Middle frontal gyrus (tissue), 1 donor: ENCODE measurements at regions not wholly inside any gene's neighbourhood (a gene's known extent, or its start where the extent isn't known, plus 50 kb on each side); places are given as distances from the start of the nearest gene placed in this dataset.

Source experiments
- DNase-seq: peaks from one replicate; pipeline ENCODE4 v3.0.0-alpha.2; 2015; ENCODE audit warnings: low spot score; ENCODE audit errors: extremely low spot score

DNA sequence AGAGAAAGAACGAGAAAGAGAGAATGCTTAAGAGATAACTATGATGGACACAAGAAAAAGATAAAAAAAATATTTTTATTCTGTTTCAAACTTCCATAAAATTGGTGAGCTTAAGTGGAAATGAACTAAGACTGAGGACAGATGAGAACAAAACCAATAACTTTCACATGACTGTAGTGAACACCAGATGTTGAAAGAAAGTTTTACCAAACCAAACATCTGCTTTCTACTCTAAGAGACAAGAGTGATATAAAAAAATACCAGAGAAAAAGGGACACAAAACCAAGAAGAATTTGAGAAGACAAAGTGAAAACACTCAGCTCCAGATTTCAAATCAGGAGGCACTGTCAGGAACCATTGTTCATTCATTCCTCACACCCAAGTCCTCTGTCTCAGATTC is 147.9 kb downstream of the IMPG2 start:
- DNase-seq: no peak

DNA sequence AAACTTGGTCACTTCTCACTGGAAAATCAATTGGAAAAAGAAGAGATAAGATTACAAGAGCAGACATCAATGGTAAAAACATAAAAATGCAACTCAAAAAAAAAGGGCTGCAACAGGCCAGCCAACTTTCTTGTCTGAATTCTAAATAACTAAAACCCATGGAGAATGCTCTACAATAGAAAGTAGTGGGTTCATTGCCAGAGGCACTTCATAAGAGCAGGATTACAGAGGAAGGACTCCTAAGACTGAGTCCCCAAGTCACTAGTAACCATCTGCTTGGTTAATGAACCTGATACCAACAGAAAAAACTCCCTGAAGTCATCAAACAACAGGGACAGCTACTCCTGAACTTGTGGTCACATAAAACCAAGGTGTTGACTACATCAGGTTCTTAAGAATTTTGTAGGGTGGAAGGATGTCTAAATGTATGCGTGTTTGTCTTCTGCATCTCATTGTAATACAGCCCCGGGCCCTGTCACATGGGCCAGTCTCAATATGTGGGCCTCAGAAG is 148.6 kb downstream of the IMPG2 start:
- DNase-seq: no peak

DNA sequence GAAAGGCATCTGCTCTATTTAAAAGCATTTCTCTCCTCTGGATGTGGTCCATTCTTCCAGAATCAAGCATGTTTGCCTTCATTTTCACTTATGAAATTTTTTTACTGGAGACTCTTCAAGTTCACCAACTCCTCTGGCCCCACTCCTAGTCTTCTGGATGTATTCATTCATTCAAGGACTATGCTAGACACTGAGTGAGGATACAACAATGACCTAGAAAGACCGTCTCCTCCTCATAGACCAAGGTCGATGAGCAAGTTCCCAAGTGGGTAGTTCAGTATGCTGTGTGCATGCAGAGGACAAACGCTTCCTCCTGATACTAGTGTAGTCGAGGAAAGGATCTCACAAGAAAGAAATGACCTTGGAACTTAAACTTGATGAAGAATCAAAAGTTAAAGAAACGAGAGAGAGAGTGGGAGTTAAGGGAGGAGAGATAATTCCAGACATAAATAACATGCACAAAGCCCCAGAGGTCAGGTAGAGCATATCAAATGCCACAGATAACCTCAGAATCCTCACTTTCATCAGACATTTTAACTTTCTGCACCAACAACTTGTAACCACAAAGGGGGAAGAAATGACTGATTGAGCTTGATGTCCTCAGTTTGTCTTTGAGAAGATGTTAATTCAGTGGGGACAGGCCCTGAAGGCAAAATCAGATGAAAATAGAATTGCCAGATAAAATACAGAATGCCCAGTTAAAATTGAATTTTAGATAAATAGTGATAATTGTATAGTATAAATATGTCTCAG is 149.4 kb downstream of the IMPG2 start:
- DNase-seq: no peak

DNA sequence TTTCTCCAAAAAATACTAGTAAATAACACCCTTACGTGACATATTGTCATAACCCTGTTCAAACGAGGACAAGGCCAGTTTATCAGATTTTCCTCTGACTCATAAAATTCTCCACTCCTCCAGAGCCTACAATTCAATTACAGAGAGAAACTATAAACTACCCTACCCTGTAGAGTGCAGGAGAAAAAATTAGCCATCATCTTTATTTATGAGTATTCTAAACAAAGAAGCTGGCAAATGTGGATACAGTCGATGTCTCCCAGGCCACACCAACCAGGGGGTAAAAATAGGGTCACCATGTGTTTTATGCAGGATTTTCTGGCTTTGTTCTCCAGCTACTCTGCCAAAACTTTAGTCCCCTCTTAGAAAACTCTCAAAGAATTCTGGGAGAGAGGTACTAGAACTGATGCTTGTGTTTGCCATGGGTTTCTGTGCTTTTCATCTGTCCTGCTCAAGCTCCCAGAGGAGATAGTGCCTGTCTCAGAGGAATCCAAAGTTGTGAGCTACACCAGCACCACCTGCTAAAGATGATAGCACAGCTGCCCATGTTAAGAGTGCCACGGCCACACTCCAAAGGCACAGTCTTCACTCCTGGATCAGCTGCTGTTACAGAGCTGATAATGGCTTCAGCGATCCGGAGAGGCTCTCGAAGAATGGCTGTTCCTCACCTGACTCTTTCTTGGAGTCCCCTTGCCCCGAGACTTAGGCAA is 150.2 kb downstream of the IMPG2 start:
- no peak for DNase-seq

DNA sequence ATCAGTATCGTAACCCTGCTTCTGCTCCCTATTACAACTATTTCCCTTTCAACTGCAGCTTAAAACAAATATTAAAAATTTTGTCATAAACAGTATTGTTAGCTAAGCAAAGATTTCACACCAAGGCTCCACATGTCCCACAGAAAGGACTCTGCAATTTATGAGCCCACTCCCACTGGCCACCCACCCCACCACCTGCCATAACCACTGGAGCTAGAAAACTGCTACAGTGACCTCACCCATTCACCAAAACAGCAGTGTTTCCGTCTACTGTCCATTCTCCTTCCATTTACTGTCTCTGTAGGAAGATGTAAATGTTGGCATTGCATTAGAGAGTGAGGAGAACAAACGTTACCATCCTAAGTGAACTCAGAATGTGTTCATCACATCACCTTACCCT is 150.9 kb downstream of the IMPG2 start:
- no peak for DNase-seq

DNA sequence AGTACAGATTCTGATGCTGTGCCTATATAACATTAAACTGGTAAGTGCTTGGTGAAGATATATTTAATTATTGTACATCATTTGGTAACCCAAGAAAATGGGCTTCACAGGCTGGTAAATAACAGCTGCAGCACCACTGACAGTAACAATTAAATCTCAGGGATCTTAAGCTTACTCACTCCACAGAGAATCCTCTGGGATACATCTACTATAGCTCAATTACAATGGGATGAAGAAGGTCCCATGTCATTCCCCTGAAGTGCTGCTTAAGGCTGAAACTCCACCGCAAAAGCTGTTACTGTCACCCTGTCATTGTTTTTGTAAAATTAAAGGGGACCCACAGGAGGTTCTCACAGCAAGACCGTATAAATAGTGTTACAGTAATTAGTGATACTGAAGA is 153.0 kb downstream of the IMPG2 start:
- no peak for DNase-seq

DNA sequence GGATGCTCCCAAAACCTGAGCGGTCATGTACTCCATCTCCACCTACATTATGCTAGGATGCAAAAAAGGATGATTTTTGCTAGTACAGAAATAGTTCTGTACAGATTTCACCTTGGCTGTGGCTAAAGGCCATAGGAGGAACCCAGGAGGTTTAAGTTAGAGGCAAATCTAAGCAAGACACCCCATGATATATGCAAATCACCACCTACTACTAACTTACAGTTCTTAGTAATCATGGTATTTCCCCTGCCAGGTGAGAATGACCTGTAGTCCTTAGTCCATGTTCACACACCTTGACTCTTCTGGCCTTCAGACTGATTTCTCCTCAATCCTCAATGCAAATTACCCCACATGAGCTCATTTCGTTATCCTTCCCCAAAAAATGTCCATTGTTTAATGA is 154.2 kb downstream of the IMPG2 start:
- DNase-seq: no peak

DNA sequence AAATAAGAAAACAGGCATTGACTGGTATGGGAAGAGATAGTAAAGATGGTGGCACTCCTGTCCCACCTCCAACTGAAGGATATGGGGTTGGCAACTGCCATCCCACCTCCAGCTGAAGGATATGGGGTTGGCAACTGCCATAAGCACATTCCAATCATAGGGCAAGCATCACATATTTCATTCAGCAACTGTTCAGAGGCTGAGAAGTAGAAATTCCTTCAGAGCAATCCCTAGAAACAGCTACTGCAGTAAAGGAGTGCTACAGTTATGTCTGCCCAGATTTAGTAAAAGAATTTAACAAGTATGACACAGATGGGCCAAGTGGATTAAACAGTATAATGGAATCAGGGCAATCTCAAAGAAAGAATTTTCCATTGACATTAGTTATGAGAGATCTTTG is 156.8 kb downstream of the IMPG2 start:
- no peak for DNase-seq

DNA sequence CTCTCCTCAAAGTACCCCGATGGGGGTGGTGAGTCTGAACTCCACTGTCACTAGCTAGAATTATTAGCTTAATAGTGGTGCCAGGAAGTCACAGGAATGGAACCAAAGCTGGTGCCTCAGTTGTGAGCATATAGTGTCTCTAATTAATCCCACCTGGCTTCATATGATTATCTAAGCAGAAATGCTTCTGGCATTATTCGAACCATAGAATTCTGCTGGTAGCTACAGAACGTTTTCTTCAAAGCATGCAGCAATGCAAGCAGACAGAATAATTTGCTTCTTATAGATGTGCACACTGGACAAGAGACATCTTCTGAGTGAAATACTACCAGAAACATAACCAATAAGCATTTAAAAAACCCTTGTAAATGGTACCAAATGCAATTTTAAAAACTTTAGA is 160.9 kb downstream of the IMPG2 start:
- no peak for DNase-seq

DNA sequence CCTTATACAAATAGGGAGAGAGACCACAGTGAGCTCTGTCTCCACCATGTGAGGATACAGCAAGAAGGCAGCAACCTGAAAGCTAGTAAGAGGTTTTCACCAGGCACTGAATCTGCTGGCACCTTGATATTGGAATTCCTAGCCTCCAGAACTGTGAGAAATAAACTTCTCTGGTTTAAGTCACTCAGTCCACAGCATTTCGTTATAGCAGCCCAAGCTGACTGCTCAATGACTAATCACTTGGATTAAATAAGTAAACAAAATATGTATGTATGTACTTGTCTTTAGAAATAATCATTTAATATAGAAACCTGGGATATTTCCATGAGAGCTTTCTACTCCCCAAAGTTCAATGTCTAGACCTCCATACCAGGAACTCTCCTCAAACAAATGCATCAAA is 162.0 kb downstream of the IMPG2 start:
- DNase-seq: no peak

DNA sequence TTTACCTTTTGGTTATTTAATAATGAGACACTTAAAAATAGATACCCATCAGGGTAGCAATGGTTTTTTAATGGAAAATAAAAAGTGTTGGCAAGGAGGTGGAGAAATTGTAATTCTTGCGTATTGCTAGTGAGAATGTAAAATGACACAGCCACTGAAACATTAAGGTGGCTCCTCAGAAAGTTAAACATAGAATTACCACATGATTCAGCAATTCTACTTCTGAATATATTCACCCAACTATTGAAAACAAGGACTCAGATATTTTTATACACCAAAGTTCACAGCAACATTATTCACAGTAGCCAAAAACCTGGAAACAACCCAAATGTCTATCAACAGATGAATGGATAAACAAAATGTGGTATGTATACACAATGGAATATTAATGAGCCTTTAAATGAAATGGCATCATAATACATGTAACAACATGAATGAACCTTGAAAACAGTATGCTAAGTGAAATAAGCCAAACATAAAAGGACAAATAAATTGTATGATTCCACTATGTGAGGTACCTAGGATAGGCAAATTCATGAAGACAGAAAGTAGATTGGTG is 163.5 kb downstream of the IMPG2 start:
- DNase-seq: no peak

DNA sequence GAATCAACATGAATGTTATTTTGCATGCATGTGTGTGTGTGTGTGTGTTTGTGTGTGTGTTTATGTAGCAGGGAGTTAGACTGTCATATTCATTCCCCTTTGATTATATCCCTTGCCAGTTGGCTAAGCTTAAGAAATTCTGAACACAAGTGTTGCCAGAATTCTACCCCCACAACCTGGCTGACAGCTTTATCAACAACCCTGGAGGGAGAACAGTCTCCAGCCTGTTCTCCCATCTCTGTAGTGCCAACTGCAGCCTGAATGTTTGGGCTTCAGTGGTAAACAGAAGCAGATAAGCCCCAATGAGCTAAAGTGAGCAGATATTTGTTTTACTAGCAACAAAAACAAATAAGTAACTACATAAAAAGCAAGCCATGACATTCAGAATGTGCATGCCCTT is 162.6 kb upstream of the ABI3BP start:
- no peak for DNase-seq

DNA sequence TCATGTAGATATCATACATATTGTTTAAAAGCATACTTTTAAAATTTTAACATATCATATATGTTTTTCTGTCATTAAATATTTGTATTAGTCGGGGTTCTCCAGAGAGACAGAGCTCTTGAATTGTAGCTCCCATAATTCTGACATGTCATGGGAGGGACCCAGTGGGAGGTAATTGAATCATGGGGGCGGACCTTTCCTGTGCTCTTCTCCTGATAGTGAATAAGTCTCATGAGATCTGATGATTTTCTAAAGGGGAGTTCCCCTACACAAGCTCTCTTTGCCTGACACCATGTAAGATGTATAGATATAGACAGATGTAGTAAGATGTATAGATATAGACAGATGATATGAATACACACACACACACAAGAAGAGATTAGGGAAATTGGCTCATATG is 161.2 kb upstream of the ABI3BP start:
- DNase-seq: no peak

DNA sequence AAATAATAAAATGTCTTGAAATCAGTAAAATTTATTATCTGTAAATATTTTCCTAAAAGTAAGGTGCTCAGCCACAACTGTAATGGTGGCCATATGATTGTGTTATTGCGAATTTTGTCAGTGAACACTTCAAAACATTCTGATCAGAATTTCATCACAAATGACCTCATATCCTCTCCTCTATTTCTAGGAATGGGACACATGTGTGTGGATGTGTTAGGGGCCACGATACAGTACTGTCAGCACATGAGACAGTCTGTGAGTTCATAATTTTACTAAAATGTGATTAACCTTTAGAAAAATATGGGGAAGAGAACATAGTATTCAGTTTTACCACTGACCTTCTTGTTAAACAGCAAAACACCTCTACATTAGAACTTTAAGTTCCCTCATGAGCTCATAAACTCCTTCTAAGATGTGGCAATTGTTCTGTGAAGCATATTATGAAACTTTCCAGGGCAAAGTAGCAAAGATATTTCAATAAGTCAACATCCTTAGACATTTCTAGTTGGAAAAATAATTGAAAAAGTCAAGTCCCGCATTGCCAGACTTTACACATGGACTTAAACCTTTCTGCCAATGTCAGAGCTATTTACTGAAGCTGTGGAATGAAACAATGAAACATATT is 158.2 kb upstream of the ABI3BP start:
- DNase-seq: no peak

DNA sequence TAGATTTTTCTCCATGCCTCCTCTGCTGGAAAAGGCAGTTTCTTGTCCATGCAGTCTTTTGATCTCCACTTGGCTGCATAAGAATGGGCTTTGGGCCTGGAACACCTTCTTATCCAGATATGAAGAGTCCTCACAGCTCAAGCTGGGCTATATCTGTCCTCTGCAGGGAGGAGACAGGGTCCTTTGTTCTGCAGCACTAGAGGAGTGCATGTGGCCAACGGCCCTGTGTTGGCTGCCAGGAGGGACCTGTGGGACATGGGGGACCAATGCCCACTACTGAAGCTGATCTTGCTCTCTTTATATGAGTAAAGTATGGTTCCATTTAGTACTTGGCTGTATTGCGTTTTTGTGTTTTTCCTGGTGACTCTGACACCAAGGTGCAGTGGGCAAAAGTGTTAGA is 157.3 kb upstream of the ABI3BP start:
- no peak for DNase-seq

DNA sequence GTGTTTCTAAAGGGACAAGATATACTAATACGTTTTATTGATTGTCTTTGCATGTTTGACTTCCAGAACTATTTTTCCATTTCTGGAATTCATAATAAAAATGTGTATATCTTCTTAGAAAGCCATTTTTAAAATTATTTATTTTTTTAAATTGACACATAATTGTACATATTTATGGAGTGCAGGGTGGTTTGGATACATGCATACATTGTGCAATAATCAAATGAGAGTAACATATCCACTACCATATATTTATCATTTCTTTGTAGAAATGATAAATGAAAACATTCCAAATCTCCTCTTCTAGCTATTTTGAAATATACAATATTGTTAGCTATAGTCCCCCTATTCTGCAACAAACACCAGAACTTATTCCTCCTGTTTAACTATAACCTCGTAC is 156.5 kb upstream of the ABI3BP start:
- no peak for DNase-seq

DNA sequence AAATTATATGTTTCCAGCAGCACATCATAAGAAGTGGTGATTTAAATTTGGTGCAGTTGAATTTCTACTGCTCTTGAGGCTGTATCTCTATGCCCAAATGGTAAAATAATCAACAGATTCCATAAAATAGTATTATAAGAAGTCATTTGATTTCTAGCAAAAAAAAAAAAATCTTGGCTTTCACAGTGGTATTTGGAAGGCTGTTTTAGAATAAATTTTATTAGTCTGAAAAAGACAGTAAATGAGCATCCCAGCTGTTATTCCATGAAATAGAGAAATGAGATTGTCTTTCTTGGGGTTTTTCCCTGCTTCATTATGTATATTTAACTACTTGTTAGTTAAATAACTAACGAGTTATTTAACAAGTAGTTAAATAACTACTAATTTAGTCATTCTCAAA is 156.0 kb upstream of the ABI3BP start:
- DNase-seq: no peak

DNA sequence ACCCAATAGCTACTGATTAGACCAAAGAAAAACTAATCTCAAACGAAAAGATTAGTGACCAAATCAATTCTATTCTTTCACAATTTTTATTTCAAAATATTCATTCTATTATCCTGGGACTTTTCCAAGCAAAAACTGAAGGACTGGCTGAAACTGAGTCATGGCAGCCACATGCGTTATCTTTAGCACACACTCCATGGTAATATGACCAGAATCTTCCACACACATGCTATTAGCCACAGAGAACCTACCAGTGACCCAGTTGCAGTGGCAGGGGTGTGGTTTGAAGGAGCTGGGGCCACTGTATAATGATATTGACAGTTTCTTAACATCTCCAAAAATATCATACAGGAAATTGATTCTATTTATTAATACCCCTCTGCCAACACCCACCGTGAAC is 154.8 kb upstream of the ABI3BP start:
- DNase-seq: no peak

DNA sequence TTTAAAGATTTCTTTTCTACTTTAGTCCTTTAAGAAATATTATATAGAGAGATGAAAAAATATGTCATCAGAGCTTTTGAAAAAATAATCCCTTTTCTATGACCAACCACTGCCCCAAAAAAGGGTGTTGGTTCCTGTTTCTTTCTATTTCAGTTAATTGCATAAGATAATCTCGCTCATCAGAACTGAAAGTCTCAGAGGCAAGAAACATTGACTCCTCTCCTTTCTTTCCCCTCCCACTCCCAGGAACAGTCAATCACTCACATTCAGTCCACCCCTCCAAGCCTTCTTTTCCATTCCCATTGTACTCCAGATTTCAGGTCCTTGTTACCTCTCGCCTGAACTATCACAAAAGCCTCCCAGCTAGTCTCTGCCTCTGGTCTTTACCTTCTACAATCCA is 153.7 kb upstream of the ABI3BP start:
- no peak for DNase-seq

DNA sequence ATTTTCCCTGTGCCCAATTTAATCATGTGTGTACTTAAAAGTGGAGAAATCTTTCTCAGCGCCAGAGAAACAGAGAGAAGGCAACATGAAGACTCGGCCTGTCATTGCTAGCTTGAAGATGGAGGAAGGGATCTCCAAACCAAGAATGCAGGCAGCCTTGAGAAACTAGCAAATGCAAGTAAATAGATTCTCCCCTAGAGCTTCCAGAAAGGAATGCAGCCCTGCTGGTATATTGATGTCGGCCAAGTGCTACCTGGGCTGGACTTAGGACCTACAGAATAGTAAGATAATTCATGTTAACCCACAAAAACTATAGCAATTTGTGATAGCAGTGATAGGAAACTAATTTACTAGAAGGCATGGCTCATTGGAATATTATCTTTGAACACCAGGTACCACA is 150.9 kb upstream of the ABI3BP start:
- no peak for DNase-seq

DNA sequence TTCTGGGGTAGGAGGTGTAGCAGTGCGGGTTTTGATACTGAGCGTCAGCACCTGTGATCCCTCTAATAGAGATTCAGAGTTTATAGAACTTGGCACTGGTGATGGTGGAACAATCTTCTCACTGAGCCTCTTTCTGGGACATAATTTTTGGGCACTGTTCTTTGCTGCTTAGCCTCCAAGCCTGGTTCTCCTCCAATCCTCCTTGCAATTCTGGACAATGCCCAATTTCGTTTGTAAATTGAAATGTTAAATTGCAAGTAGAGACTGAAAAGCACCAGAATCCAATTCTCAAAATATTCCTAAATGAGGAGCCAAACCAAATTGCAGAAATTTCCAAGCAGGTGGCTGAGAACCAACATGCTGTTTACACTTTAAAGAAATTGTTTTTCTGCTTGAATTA is 149.8 kb upstream of the ABI3BP start:
- peak; percentile 65 for DNase-seq

DNA sequence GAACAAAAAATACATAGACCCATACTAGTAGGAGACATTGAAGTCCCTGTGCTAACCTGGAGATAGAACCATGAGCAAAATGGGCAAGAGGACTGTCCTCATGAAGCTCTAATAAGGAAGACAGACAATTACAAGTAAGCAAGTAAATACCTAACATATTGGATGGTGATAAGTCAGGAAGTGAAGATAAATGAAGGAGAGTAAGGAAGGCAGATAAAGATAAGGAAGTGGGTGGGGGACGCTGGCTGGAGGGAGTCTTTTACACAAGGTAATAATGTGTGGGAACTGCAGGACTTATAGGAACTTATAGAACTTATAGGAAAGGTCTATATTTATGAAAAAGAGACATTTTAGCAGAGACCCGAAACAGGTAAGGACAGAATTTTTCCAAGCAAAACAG is 148.9 kb upstream of the ABI3BP start:
- DNase-seq: no peak
